ENCODE measurements at regions not wholly inside any gene's neighbourhood (a gene's known extent, or its start where the extent isn't known, plus 50 kb on each side); places are given as distances from the start of the nearest gene placed in this dataset.

- TF ChIP-seq RFX5 (IDR thresholded peaks at IDR 0.05): no peak
- TF ChIP-seq POLR2A (IDR thresholded peaks at IDR 0.05; ENCODE audit: low read length): no peak
- no peak for TF ChIP-seq CTCF (IDR thresholded peaks at IDR 0.05)
- no peak for TF ChIP-seq USF2 (IDR thresholded peaks at IDR 0.05)
- TF ChIP-seq BHLHE40 (IDR thresholded peaks at IDR 0.05; ENCODE audit: low read depth, low read length): no peak
- no peak for TF ChIP-seq MAZ (IDR thresholded peaks at IDR 0.05; ENCODE audit: borderline replicate concordance, low read depth, low read length)
- TF ChIP-seq RAD21 (conservative IDR thresholded peaks at IDR 0.05 in 1 of 2, IDR thresholded peaks at IDR 0.05 in 1 of 2): no peak
- no peak for TF ChIP-seq CHD2 (IDR thresholded peaks at IDR 0.05; ENCODE audit: low read length, partially characterized antibody)
- no peak for TF ChIP-seq EP300 (IDR thresholded peaks at IDR 0.05)
- no peak for TF ChIP-seq POLR2AphosphoS2 (conservative IDR thresholded peaks at IDR 0.05; ENCODE audit: low read length)
- TF ChIP-seq MAX (IDR thresholded peaks at IDR 0.05): no peak
- TF ChIP-seq KDM5A (IDR thresholded peaks at IDR 0.05): no peak
Measured at GRCh38 chr1:195744256-195744655, 864.0 kb downstream of the KCNT2 start.

Data from A549 (cell line).